Adrenal gland (tissue), 5 donors: ENCODE measurements at regions not wholly inside any gene's neighbourhood (a gene's known extent, or its start where the extent isn't known, plus 50 kb on each side); places are given as distances from the start of the nearest gene placed in this dataset.

Source experiments
- POLR2A ChIP-seq, 2 donors: fragments of 450-650 bp; IDR thresholded peaks; one replicate each; pipeline ENCODE4 v1.6.1; 2017; ENCODE audit warnings: antibody characterized with exemption in 2 of 2, mild to moderate bottlenecking in 2 of 2, moderate library complexity in 1 of 2
- TF ChIP-seq, protein P1 (sequence below), 6 experiments: fragments of 450-650 bp in 4 of 6; fragments of 200-600 bp in 2 of 6; sonication (generic) in 1 of 6; IDR thresholded peaks; 1 replicate in 5 of 6; 2 replicates in 1 of 6; pipeline versions ENCODE4 v1.5.1 to v1.8.0; 2016 to 2021; ENCODE audit warnings: antibody characterized with exemption in 6 of 6, mild to moderate bottlenecking in 2 of 6, moderate library complexity in 1 of 6
- donor health status: DM: no; HTN: no; CAD: no.

DNA sequence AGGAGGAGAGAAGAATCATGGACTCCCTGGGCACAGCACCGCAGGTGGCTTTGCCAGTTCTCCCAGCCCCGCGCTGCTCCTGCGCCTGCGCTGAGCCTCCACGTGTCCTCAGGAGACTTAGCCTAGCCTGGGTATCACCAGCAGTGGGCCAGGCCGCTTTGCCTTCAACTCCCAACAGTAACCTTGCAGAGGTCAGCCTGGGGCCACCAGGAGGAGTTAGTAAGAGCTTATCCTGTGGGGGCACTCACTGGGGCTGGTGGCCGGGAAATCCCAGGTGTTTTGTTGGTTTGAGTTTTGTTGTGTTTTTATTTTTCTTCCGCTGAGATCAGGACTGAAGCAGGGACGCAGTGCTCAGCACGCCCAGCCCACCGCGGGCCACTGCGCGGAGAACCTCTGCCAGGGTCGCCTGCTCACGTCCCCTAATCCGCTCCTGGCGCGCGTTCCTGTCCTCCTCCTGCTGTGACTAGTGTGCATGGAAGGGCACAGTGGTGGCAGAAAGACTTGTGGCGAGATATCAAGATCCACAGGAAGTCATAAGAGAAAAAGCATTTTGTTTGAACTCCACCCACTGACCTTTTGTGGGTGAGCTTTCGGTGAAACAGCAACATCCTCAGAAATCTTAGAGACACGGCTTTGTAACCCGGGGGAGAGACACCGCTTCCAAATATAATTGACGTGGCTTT is 207.4 kb upstream of the RFC3 start:
- TF ChIP-seq POLR2A (IDR thresholded peaks at IDR 0.05), result no peak
- TF ChIP-seq, protein P1, sequence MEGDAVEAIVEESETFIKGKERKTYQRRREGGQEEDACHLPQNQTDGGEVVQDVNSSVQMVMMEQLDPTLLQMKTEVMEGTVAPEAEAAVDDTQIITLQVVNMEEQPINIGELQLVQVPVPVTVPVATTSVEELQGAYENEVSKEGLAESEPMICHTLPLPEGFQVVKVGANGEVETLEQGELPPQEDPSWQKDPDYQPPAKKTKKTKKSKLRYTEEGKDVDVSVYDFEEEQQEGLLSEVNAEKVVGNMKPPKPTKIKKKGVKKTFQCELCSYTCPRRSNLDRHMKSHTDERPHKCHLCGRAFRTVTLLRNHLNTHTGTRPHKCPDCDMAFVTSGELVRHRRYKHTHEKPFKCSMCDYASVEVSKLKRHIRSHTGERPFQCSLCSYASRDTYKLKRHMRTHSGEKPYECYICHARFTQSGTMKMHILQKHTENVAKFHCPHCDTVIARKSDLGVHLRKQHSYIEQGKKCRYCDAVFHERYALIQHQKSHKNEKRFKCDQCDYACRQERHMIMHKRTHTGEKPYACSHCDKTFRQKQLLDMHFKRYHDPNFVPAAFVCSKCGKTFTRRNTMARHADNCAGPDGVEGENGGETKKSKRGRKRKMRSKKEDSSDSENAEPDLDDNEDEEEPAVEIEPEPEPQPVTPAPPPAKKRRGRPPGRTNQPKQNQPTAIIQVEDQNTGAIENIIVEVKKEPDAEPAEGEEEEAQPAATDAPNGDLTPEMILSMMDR (IDR thresholded peaks at IDR 0.05), result no peak
